HepG2 (cell line): ENCODE measurements at regions not wholly inside any gene's neighbourhood (a gene's known extent, or its start where the extent isn't known, plus 50 kb on each side); places are given as distances from the start of the nearest gene placed in this dataset.

ENCODE experiments used
- ATAC-seq: fragments of 200-7000 bp; cut with Tn5 transposase; 3 replicates; pipeline ENCODE4 v1.9.1; 2020; ENCODE audit warnings: mild to moderate bottlenecking, moderate library complexity
- BruUV-seq: library from RNA; stranded (reverse); fragments of 400-500 nt; replicated peaks from 2 replicates; lab custom pipeline; 2021; lab: Mats Ljungman, UMichigan
- CTCF ChIA-PET: fragments of 300-600 bp; formaldehyde crosslinking; extraction: SDS; loops from one replicate; lab custom pipeline; 2021; ENCODE audit warnings: low total read pairs, inconsistent platforms, low intra/inter-chr PET ratio; lab: Yijun Ruan, JAX
- POLR2A ChIA-PET: fragments of 350-600 bp; sonication (Branson Sonifier 250); formaldehyde crosslinking; loops from one replicate; lab custom pipeline; 2020; ENCODE audit warnings: antibody characterized with exemption, inconsistent platforms; lab: Yijun Ruan, JAX
- DNase-seq: peaks from one replicate; pipeline ENCODE4 v3.0.0-alpha.2; 2015; ENCODE audit warnings: low spot score
- FAIRE-seq: peaks from 3 replicates; lab custom pipeline; 2011; peaks lifted over from hg19 to GRCh38; lab: Jason Lieb, UNC
- H2AFZ ChIP-seq: one replicate; pipeline ENCODE4 v1.6.1; 2011; ENCODE audit warnings: low read length, inconsistent platforms
- H3K27ac ChIP-seq: fragments of 300-600 bp; 3 replicates; pipeline ENCODE4 v1.8.0; 2011; ENCODE audit warnings: mixed run types, mild to moderate bottlenecking, mixed read lengths, low read length, inconsistent platforms; ENCODE audit not compliant: insufficient read depth; ENCODE audit errors: extremely low read length
- H3K27me3 ChIP-seq, 2 experiments: fragments of 200-600 bp in 1 of 2; 2 replicates in 1 of 2; 3 replicates in 1 of 2; pipeline versions ENCODE4 v1.6.0 to v1.8.0; 2011; ENCODE audit warnings: low read length in 2 of 2, mild to moderate bottlenecking in 2 of 2, moderate library complexity in 2 of 2, inconsistent platforms in 1 of 2; ENCODE audit not compliant: insufficient read depth in 2 of 2, control insufficient read depth in 1 of 2
- H3K36me3 ChIP-seq, 2 experiments: fragments of 200-600 bp in 1 of 2; replicated peaks in 1 of 2; 2 replicates in 1 of 2; 3 replicates in 1 of 2; pipeline versions ENCODE4 v1.5.1 to v1.8.0; 2011; ENCODE audit warnings: low read length in 2 of 2, inconsistent platforms in 1 of 2; ENCODE audit not compliant: insufficient read depth in 2 of 2, control insufficient read depth in 1 of 2
- H3K4me1 ChIP-seq: 2 replicates; pipeline ENCODE4 v1.5.1; 2012; ENCODE audit warnings: low read length, inconsistent platforms; ENCODE audit not compliant: insufficient read depth
- H3K4me2 ChIP-seq: 2 replicates; pipeline ENCODE4 v1.6.0; 2011; ENCODE audit warnings: low read depth, low read length, inconsistent platforms
- H3K4me3 ChIP-seq, 3 experiments: fragments of 200-600 bp in 1 of 3; sonication (generic), shearing (Covaris generic) in 1 of 3; replicated peaks in 1 of 3; 2 replicates each; pipeline ENCODE4 v1.5.1; 2011 to 2016; ENCODE audit warnings: low read length in 3 of 3, inconsistent platforms in 2 of 3, low read depth in 2 of 3, mild to moderate bottlenecking in 2 of 3, control low read depth in 1 of 3, mixed read lengths in 1 of 3; ENCODE audit not compliant: insufficient read depth in 1 of 3
- H3K79me2 ChIP-seq: one replicate; pipeline ENCODE4 v1.6.1; 2011; ENCODE audit warnings: low read length, inconsistent platforms; ENCODE audit not compliant: insufficient read depth
- H3K9ac ChIP-seq: 2 replicates; pipeline ENCODE4 v1.6.0; 2011; ENCODE audit warnings: mild to moderate bottlenecking, low read depth, low read length, inconsistent platforms; ENCODE audit not compliant: insufficient read depth
- H3K9me3 ChIP-seq: 2 replicates; pipeline ENCODE4 v1.5.1; 2012; ENCODE audit warnings: mild to moderate bottlenecking, low read length
- H4K20me1 ChIP-seq: 2 replicates; pipeline ENCODE4 v1.6.0; 2011; ENCODE audit warnings: inconsistent platforms, mild to moderate bottlenecking, low read length, moderate library complexity; ENCODE audit not compliant: insufficient read depth
- GATAD1 ChIP-seq: IDR thresholded peaks from 2 replicates; pipeline ENCODE4 v1.6.1; 2016; ENCODE audit warnings: missing genetic modification reagents, missing compliant biosample characterization
- MEF2D ChIP-seq: sonication (generic); formaldehyde crosslinking; IDR thresholded peaks from 2 replicates; pipeline ENCODE4 v1.5.1; 2020; ENCODE audit warnings: mild to moderate bottlenecking, missing genetic modification reagents
- MTA1 ChIP-seq: sonication (generic); formaldehyde crosslinking; IDR thresholded peaks from 2 replicates; pipeline ENCODE4 v1.4.0; 2020; ENCODE audit warnings: missing genetic modification reagents, mild to moderate bottlenecking, borderline replicate concordance
- MTF2 ChIP-seq: sonication (generic); formaldehyde crosslinking; IDR thresholded peaks from 2 replicates; pipeline ENCODE4 v1.5.0; 2020; ENCODE audit warnings: missing genetic modification reagents, borderline replicate concordance
- POGZ ChIP-seq: sonication (generic); formaldehyde crosslinking; IDR thresholded peaks from 2 replicates; pipeline ENCODE4 v1.4.0; 2020; ENCODE audit warnings: mild to moderate bottlenecking, missing genetic modification reagents
- RARA ChIP-seq: IDR thresholded peaks from 2 replicates; pipeline ENCODE4 v1.6.1; 2016; ENCODE audit warnings: missing genetic modification reagents, missing compliant biosample characterization
- REL ChIP-seq: sonication (generic); formaldehyde crosslinking; conservative IDR thresholded peaks from 2 replicates; pipeline ENCODE4 v1.8.0; 2022; ENCODE audit warnings: mild to moderate bottlenecking, missing genetic modification reagents, moderate library complexity
- SPEN ChIP-seq: sonication (generic); formaldehyde crosslinking; IDR thresholded peaks from 2 replicates; pipeline ENCODE4 v1.5.1; 2020; ENCODE audit warnings: low read depth, mild to moderate bottlenecking, missing genetic modification reagents
- ZFX ChIP-seq: sonication (generic); formaldehyde crosslinking; IDR thresholded peaks from 2 replicates; pipeline ENCODE4 v1.4.0; 2020; ENCODE audit warnings: mild to moderate bottlenecking, low read depth, missing genetic modification reagents, moderate library complexity
- ZIK1 ChIP-seq: sonication (generic); formaldehyde crosslinking; IDR thresholded peaks from 2 replicates; pipeline ENCODE4 v1.5.0; 2020; ENCODE audit warnings: mild to moderate bottlenecking, low read depth, missing genetic modification reagents, borderline replicate concordance
- ZNF160 ChIP-seq: sonication (generic); formaldehyde crosslinking; IDR thresholded peaks from 2 replicates; pipeline ENCODE4 v1.8.0; 2022; ENCODE audit warnings: mild to moderate bottlenecking, inconsistent platforms, missing genetic modification reagents
- ZNF263 ChIP-seq: sonication (generic); formaldehyde crosslinking; IDR thresholded peaks from 2 replicates; pipeline ENCODE4 v1.4.0; 2020; ENCODE audit warnings: missing genetic modification reagents
- ZNF44 ChIP-seq: sonication (generic); formaldehyde crosslinking; IDR thresholded peaks from 2 replicates; pipeline ENCODE4 v1.5.1; 2020; ENCODE audit warnings: mild to moderate bottlenecking, missing genetic modification reagents
- in situ Hi-C: cut with HindIII; loops from 2 replicates; pipeline ENCODE4 v1.10.0; 2017; ENCODE audit warnings: low pct_unique_long_range_greater_than_20kb; ENCODE audit not compliant: extremely low pct_ligation_motif_present
- intact Hi-C: fragments of 100-400 bp; cut with micrococcal nuclease; formaldehyde crosslinking; loops from one replicate; pipeline ENCODE4 v1.10.0; 2022; ENCODE audit not compliant: unreplicated experiment
- TF ChIP-seq, protein P1 (sequence below): sonication (generic); formaldehyde crosslinking; IDR thresholded peaks from 2 replicates; pipeline ENCODE4 v1.5.0; 2020; ENCODE audit warnings: mild to moderate bottlenecking, missing genetic modification reagents, borderline replicate concordance
- TF ChIP-seq, protein P2 (sequence below): sonication (generic); formaldehyde crosslinking; IDR thresholded peaks from 2 replicates; pipeline ENCODE4 v1.5.1; 2020; ENCODE audit warnings: mild to moderate bottlenecking, missing genetic modification reagents, moderate library complexity

DNA sequence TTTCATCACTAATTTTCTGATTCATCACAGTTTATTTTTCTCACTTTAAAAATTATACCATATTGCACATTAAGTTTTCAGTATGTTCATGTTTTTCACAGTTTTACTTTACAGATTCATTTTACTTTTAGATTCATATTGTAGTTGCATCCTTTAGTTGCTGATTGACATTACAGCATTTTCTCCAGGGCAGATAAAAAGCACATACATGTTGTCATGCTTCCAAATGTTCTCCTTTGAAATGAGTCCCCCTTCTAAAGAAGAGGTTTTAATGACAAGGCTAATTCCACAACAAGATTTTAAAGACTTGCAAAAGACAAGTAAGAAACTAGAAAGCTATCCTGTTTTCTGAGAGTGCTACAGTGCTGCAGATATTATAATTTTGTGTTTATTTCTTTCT, 72.1 kb upstream of the RASSF8 start:
- intact Hi-C loops (no loop called here), in situ Hi-C loops (no loop called here)
- no peaks in the 10 kb centered on the region for H4K20me1 ChIP-seq
- BruUV-seq: no TSS peak
- H3K79me2 ChIP-seq: no peaks in the 10 kb centered on the region
- ChIA-PET POLR2A (interaction anchor here (0.7 kb wide), 1 partner anchor 26 kb away, joined by 3 read pairs; no protein-coding TSS in a partner anchor), CTCF (no interaction called here)
- DNase-seq: no peak
- H3K4me2 ChIP-seq: no peak overlapping the region
- no peak for FAIRE-seq
- H2AFZ ChIP-seq: no peak overlapping the region
- H3K9me3 ChIP-seq: no peaks in the 10 kb centered on the region
- H3K27ac ChIP-seq: no peak overlapping the region
- no peak overlapping the region for H3K4me3 ChIP-seq
- no peaks in the 10 kb centered on the region for H3K36me3 ChIP-seq
- peaks cover 0 to 1% of the 10 kb centered on the region in 2 experiments; a peak in 2 of 5 replicates for H3K27me3 ChIP-seq
- H3K4me1 ChIP-seq: no peaks in the 10 kb centered on the region
- no peak overlapping the region for H3K9ac ChIP-seq
- ATAC-seq: no peak
- TF ChIP-seq MTA1 (CRISPR knock-in tag) (no peak), MEF2D (CRISPR knock-in tag) (no peak), ZNF44 (CRISPR knock-in tag) (no peak), GATAD1 (CRISPR knock-in tag) (no peak), ZFX (CRISPR knock-in tag) (no peak), MTF2 (CRISPR knock-in tag) (no peak), REL (CRISPR knock-in tag) (no peak), ZNF160 (CRISPR knock-in tag) (no peak), ZNF263 (CRISPR knock-in tag) (no peak), RARA (CRISPR knock-in tag) (no peak), SPEN (CRISPR knock-in tag) (no peak), POGZ (CRISPR knock-in tag) (no peak), ZIK1 (no peak)
- TF ChIP-seq, protein P1, sequence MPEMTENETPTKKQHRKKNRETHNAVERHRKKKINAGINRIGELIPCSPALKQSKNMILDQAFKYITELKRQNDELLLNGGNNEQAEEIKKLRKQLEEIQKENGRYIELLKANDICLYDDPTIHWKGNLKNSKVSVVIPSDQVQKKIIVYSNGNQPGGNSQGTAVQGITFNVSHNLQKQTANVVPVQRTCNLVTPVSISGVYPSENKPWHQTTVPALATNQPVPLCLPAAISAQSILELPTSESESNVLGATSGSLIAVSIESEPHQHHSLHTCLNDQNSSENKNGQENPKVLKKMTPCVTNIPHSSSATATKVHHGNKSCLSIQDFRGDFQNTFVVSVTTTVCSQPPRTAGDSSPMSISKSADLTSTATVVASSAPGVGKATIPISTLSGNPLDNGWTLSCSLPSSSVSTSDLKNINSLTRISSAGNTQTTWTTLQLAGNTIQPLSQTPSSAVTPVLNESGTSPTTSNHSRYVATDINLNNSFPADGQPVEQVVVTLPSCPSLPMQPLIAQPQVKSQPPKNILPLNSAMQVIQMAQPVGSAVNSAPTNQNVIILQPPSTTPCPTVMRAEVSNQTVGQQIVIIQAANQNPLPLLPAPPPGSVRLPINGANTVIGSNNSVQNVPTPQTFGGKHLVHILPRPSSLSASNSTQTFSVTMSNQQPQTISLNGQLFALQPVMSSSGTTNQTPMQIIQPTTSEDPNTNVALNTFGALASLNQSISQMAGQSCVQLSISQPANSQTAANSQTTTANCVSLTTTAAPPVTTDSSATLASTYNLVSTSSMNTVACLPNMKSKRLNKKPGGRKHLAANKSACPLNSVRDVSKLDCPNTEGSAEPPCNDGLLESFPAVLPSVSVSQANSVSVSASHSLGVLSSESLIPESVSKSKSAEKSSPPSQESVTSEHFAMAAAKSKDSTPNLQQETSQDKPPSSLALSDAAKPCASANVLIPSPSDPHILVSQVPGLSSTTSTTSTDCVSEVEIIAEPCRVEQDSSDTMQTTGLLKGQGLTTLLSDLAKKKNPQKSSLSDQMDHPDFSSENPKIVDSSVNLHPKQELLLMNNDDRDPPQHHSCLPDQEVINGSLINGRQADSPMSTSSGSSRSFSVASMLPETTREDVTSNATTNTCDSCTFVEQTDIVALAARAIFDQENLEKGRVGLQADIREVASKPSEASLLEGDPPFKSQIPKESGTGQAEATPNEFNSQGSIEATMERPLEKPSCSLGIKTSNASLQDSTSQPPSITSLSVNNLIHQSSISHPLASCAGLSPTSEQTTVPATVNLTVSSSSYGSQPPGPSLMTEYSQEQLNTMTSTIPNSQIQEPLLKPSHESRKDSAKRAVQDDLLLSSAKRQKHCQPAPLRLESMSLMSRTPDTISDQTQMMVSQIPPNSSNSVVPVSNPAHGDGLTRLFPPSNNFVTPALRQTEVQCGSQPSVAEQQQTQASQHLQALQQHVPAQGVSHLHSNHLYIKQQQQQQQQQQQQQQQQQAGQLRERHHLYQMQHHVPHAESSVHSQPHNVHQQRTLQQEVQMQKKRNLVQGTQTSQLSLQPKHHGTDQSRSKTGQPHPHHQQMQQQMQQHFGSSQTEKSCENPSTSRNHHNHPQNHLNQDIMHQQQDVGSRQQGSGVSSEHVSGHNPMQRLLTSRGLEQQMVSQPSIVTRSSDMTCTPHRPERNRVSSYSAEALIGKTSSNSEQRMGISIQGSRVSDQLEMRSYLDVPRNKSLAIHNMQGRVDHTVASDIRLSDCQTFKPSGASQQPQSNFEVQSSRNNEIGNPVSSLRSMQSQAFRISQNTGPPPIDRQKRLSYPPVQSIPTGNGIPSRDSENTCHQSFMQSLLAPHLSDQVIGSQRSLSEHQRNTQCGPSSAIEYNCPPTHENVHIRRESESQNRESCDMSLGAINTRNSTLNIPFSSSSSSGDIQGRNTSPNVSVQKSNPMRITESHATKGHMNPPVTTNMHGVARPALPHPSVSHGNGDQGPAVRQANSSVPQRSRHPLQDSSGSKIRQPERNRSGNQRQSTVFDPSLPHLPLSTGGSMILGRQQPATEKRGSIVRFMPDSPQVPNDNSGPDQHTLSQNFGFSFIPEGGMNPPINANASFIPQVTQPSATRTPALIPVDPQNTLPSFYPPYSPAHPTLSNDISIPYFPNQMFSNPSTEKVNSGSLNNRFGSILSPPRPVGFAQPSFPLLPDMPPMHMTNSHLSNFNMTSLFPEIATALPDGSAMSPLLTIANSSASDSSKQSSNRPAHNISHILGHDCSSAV (CRISPR knock-in tag): no peak
- TF ChIP-seq, protein P2, sequence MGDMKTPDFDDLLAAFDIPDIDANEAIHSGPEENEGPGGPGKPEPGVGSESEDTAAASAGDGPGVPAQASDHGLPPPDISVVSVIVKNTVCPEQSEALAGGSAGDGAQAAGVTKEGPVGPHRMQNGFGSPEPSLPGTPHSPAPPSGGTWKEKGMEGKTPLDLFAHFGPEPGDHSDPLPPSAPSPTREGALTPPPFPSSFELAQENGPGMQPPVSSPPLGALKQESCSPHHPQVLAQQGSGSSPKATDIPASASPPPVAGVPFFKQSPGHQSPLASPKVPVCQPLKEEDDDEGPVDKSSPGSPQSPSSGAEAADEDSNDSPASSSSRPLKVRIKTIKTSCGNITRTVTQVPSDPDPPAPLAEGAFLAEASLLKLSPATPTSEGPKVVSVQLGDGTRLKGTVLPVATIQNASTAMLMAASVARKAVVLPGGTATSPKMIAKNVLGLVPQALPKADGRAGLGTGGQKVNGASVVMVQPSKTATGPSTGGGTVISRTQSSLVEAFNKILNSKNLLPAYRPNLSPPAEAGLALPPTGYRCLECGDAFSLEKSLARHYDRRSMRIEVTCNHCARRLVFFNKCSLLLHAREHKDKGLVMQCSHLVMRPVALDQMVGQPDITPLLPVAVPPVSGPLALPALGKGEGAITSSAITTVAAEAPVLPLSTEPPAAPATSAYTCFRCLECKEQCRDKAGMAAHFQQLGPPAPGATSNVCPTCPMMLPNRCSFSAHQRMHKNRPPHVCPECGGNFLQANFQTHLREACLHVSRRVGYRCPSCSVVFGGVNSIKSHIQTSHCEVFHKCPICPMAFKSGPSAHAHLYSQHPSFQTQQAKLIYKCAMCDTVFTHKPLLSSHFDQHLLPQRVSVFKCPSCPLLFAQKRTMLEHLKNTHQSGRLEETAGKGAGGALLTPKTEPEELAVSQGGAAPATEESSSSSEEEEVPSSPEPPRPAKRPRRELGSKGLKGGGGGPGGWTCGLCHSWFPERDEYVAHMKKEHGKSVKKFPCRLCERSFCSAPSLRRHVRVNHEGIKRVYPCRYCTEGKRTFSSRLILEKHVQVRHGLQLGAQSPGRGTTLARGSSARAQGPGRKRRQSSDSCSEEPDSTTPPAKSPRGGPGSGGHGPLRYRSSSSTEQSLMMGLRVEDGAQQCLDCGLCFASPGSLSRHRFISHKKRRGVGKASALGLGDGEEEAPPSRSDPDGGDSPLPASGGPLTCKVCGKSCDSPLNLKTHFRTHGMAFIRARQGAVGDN (CRISPR knock-in tag): no peak
